ENCODE measurements at regions not wholly inside any gene's neighbourhood (a gene's known extent, or its start where the extent isn't known, plus 50 kb on each side); places are given as distances from the start of the nearest gene placed in this dataset.
"Not testable (repeated sequence)": the region's sequence is repeated elsewhere in the genome, so short reads cannot be mapped to it uniquely, and the experiment has no call there.

DNA sequence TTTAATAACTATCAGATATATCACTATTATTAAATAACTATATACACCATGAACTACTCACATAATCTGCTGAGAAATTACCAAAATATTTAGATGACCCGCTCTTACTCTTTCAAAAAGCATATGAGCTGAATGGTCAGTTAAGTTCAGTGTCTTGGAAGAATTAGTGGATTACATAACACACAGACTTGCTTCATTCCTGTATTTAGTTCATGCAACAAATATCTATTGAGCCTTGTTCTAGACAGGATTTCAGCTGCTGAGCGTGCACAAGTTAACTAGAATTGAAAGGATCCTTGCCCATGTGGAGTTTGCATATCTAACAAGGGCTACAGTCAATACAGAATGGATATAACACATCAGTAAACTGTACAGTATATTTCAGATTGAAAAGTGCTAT, 566.2 kb downstream of the CBLN4 start:
- H3K27ac ChIP-seq, result no peak overlapping the region
- TF ChIP-seq, protein P1, sequence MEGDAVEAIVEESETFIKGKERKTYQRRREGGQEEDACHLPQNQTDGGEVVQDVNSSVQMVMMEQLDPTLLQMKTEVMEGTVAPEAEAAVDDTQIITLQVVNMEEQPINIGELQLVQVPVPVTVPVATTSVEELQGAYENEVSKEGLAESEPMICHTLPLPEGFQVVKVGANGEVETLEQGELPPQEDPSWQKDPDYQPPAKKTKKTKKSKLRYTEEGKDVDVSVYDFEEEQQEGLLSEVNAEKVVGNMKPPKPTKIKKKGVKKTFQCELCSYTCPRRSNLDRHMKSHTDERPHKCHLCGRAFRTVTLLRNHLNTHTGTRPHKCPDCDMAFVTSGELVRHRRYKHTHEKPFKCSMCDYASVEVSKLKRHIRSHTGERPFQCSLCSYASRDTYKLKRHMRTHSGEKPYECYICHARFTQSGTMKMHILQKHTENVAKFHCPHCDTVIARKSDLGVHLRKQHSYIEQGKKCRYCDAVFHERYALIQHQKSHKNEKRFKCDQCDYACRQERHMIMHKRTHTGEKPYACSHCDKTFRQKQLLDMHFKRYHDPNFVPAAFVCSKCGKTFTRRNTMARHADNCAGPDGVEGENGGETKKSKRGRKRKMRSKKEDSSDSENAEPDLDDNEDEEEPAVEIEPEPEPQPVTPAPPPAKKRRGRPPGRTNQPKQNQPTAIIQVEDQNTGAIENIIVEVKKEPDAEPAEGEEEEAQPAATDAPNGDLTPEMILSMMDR (conservative IDR thresholded peaks at IDR 0.05), result no peak

DNA sequence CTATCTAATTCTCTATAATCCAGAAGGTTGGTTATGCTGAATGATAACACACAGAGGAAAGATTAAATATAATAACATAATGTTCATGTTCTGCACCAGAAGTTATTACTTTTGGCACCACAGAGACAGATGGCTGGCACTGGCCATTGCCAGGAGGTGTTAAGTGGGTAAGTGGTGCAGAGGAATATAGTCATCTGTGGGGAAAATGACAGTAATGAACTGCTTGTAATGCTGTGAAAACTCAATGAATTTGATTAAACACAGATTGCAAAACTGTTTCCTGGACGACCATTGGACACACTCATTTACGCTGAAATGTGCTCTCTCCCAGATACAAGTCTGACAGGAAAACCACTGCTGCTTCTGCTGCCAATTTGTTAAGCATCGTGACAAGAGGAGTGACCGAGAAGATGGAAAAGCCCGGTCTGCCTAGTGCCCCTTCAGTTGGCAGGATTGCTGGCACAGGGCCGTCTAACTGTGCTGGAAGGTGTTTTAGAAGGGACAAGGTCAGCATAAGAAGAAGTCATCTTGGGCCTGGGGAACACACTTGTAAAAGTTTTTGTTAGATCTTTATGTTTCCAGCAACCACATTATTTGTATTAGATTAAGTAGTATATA, 567.4 kb downstream of the CBLN4 start:
- TF ChIP-seq, protein P1 (conservative IDR thresholded peaks at IDR 0.05), result no peak
- no peak overlapping the region for H3K27ac ChIP-seq

DNA sequence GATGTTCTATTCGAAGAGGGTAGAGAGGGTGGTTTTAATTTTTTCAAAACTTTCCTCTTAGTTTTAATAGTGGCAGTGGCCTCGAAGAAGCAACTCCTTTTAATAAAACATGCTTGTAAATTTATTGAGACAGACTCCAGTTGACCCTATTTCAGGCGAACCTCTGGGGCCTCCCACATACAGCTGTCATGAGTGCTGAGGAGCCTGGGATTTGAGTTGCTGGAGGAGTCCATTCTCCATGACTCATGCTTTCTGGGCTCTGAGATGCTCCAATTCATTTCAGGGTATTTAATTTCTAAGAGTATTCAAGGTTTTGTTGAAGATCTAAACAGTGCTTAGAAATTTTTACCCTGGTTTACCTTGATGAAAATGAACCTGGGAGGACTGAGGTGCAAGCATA, 580.4 kb downstream of the CBLN4 start:
- TF ChIP-seq, protein P1 (conservative IDR thresholded peaks at IDR 0.05), result no peak
- H3K27ac ChIP-seq, result no peak overlapping the region

DNA sequence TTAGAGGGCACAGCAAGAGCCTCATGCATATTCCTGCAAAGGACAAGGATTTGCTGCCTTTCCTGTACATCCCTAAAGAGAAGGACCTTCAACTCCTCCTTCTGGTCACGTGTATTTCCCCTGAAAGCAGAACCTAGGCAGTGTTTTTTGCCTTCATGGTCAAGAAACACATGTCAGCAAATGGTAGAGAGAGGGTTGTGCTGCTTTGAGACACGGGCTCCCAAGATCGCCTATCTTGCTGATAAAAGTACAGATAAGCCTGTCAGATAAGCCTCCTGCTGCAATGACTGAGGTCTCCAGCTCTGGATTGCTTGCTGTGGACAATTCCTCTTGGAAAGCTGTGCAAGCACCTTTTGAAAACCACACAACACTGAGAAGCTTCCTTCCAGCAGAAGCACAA, 580.8 kb downstream of the CBLN4 start:
- no peak overlapping the region for H3K27ac ChIP-seq
- TF ChIP-seq, protein P1 (conservative IDR thresholded peaks at IDR 0.05), result no peak

DNA sequence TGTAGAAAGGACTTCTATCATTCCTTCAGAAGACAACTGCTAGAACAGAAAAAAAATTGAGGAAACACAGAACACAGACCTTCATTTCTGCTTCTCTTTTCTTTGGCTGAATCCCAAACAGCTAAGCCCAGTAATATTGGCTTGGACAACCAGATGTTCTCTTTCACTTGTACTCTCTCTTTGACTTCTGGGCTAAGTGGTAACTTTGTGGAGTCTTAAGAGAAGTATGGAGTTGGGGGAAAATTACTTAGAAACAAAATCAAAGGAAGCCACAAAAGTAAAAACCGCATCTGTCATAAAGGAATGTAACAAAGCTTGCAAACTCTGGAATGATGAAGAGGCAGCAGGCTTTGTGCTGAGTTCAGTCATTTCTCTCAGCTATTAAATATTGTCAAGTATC, 587.5 kb downstream of the CBLN4 start:
- TF ChIP-seq, protein P1 (conservative IDR thresholded peaks at IDR 0.05), result no peak

DNA sequence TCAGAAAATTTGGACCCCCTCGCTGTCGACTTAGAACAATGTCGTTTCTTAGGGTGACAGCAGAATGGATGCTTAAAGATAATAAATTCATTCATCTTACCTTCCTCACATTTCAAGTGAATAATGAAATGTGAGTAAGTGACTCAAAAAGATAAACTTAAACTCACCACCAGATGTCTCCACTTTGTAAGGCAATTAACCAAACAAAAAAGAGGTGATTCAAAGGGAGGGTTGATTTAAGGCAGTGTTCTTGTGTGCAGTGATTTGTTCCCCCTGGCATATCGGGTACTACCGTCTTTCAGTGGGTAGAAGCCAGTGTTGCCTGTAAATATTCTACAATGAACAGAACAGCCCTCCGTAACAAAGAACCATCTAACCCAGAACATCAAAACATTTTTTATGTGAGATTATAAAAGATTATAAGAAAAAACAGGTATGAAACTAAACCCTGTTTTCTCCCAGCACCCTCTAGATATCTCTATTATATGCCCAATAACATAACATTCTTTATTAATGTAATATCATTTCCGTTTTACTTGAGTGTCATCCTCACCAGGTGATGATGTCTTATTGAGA, 589.7 kb downstream of the CBLN4 start:
- TF ChIP-seq, protein P1 (conservative IDR thresholded peaks at IDR 0.05), result peak; percentile 80
- no peak overlapping the region for H3K27ac ChIP-seq

More for the DNA sequence above, 587.5 kb downstream of the CBLN4 start:
- no peak overlapping the region for H3K27ac ChIP-seq

DNA sequence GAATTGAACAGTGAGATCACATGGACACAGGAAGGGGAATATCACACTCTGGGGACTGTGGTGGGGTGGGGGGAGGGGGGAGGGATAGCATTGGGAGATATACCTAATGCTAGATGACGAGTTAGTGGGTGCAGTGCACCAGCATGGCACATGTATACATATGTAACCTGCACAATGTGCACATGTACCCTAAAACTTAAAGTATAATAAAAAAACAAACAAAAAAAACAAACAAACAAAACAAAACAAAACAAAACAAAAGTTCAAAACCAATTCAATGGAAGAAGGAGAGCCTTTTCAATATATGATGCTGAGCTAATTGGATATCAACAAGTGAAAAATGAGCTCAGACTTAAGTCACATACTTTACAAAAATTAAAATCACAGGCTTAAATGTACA, 592.8 kb downstream of the CBLN4 start:
- not testable (repeated sequence) for H3K27ac ChIP-seq

DNA sequence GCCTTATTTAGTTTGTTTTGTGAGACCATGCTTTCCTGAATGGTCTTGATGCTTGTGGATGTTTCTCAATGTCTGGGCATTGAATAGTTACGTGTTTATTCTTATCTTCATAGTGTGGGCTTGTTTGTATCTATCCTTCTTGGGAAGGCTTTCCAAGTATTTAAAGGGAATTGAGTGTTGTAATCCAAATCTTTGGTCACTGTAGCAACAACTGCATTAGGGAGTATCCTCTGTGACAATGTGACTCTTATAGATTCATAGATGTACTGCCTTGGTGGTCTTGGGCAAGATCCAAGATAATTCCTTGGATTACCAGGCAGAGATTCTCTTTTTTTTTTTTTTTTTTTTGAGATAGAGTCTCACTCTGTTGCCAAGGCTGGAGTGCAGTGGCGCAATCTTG, 598.4 kb downstream of the CBLN4 start:
- TF ChIP-seq, protein P1 (conservative IDR thresholded peaks at IDR 0.05), result no peak
- no peak overlapping the region for H3K27ac ChIP-seq
